ENCODE measurements at regions not wholly inside any gene's neighbourhood (a gene's known extent, or its start where the extent isn't known, plus 50 kb on each side); places are given as distances from the start of the nearest gene placed in this dataset.

- TF ChIP-seq ZBTB33 (IDR thresholded peaks at IDR 0.05; ENCODE audit: borderline replicate concordance, low read depth) (no peak), MXI1 (IDR thresholded peaks at IDR 0.05; ENCODE audit: low read depth, low read length) (no peak), CTCF (IDR thresholded peaks at IDR 0.05) (no peak), EZH2phosphoT487 (IDR thresholded peaks at IDR 0.05; ENCODE audit: borderline replicate concordance, low read depth) (no peak), CHD2 (IDR thresholded peaks at IDR 0.05; ENCODE audit: low read length, partially characterized antibody) (no peak), TEAD4 (IDR thresholded peaks at IDR 0.05; ENCODE audit: borderline replicate concordance, insufficient read depth) (no peak), YY1 (IDR thresholded peaks at IDR 0.05; ENCODE audit: low read depth) (no peak), POLR2AphosphoS5 (IDR thresholded peaks at IDR 0.05; ENCODE audit: low read depth, low read length) (no peak), RAD21 (IDR thresholded peaks at IDR 0.05; ENCODE audit: low read length) (no peak), REST (IDR thresholded peaks at IDR 0.05; ENCODE audit: low read depth, low read length) (no peak), EP300 (IDR thresholded peaks at IDR 0.05; ENCODE audit: borderline replicate concordance in 1 of 2, low read depth in 1 of 2, low read length in 1 of 2) (no peak), SIN3A (IDR thresholded peaks at IDR 0.05; ENCODE audit: borderline replicate concordance, low read depth, low read length) (no peak)
- TF ChIP-seq, protein P1, sequence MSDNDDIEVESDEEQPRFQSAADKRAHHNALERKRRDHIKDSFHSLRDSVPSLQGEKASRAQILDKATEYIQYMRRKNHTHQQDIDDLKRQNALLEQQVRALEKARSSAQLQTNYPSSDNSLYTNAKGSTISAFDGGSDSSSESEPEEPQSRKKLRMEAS (IDR thresholded peaks at IDR 0.05; ENCODE audit: low read depth), result no peak
Measured at GRCh38 chr7:84813376-84813775, 373.5 kb downstream of the SEMA3D start.
